B cell (primary cell): ENCODE measurements at regions not wholly inside any gene's neighbourhood (a gene's known extent, or its start where the extent isn't known, plus 50 kb on each side); places are given as distances from the start of the nearest gene placed in this dataset.
"Not testable (repeated sequence)": the region's sequence is repeated elsewhere in the genome, so short reads cannot be mapped to it uniquely, and the experiment has no call there.

ENCODE experiments used
- CTCF ChIP-seq: fragments of 200-600 bp; IDR thresholded peaks from one replicate; pipeline ENCODE4 v1.8.0; 2022; ENCODE audit warnings: antibody characterized with exemption, mild to moderate bottlenecking
- EZH2 ChIP-seq: IDR thresholded peaks from 2 replicates; pipeline ENCODE4 v1.6.1; 2012; ENCODE audit warnings: borderline replicate concordance, low read depth, mild to moderate bottlenecking, moderate library complexity, low read length; ENCODE audit not compliant: insufficient read depth, poor library complexity, severe bottlenecking

- TF ChIP-seq CTCF, EZH2: not testable (repeated sequence)
Observed at GRCh38 chr9:41285744-41286143, 96.6 kb upstream of the ZNG1F start.
